Body of pancreas (tissue), 4 donors: ENCODE measurements at regions not wholly inside any gene's neighbourhood (a gene's known extent, or its start where the extent isn't known, plus 50 kb on each side); places are given as distances from the start of the nearest gene placed in this dataset.
A peak's percentile ranks its signal among the peaks of the same experiment; 100 is the strongest.

Experiments
- ATAC-seq: fragments of 150-250 bp; one replicate; pipeline ENCODE4 v1.9.1; 2016
- DNase-seq, 4 donors: peaks; one replicate each; pipeline ENCODE4 v3.0.0-alpha.2; 2019
- H3K27ac ChIP-seq, 4 donors: fragments of 200-600 bp; sonication (generic); 1 replicate in 3 of 4; 2 replicates in 1 of 4; pipeline versions ENCODE4 v1.5.1 to v1.6.1; 2016 to 2019; ENCODE audit warnings: mild to moderate bottlenecking in 1 of 4, mixed read lengths in 1 of 4, moderate library complexity in 1 of 4
- H3K27me3 ChIP-seq, 2 donors: fragments of 200-600 bp; sonication (generic); one replicate each; pipeline ENCODE4 v1.6.0; 2016; ENCODE audit warnings: mild to moderate bottlenecking in 1 of 2
- H3K36me3 ChIP-seq, 2 donors: fragments of 200-600 bp; sonication (generic); replicated peaks in 1 of 2; 2 replicates each; pipeline ENCODE4 v1.5.1; 2016; ENCODE audit warnings: low read depth in 2 of 2; ENCODE audit not compliant: insufficient read depth in 1 of 2
- H3K4me1 ChIP-seq: fragments of 200-600 bp; sonication (generic); one replicate; pipeline ENCODE4 v1.6.0; 2016
- H3K4me3 ChIP-seq, 2 donors: fragments of 200-600 bp; sonication (generic); 1 replicate in 1 of 2; 2 replicates in 1 of 2; pipeline ENCODE4 v1.5.1; 2016 to 2019
- H3K9me3 ChIP-seq, 3 donors: fragments of 200-600 bp; sonication (generic); 1 replicate in 2 of 3; 2 replicates in 1 of 3; pipeline ENCODE4 v1.5.1; 2016
- CTCF ChIP-seq, 7 experiments: fragments of 450-650 bp in 4 of 7; fragments of 200-600 bp in 3 of 7; sonication (generic) in 3 of 7; IDR thresholded peaks; one replicate each; pipeline ENCODE4 v1.5.1; 2016 to 2019; ENCODE audit warnings: antibody characterized with exemption in 7 of 7
- POLR2A ChIP-seq, 3 donors: fragments of 450-650 bp; IDR thresholded peaks; one replicate each; pipeline ENCODE4 v1.6.1; 2016; ENCODE audit warnings: antibody characterized with exemption in 3 of 3, mild to moderate bottlenecking in 2 of 3
- WGBS, 2 donors: methylation state at CpG; one replicate each; pipeline ENCODE4 v1.1.5; 2017; 5-methylcytosine and 5-hydroxymethylcytosine counted together
- intact Hi-C: fragments of 100-400 bp; cut with DNase I; formaldehyde crosslinking; loops from one replicate; pipeline ENCODE4 v1.15.1; 2023

GRCh38 chr3:64354956-64355355, 129.7 kb upstream of the PRICKLE2 start:
- Histone ChIP-seq H3K27ac (no peak overlapping the region), H3K9me3 (no peaks in the 10 kb centered on the region), H3K4me3 (no peak overlapping the region), H3K4me1 (no peaks in the 10 kb centered on the region), H3K27me3 (no peaks in the 10 kb centered on the region), H3K36me3 (no peaks in the 10 kb centered on the region)
- WGBS, 2 donors, result 75 to 83% methylated on average over 5 of the region's 5 CpGs
- ATAC-seq (no peak), DNase-seq (no peak)
- TF ChIP-seq CTCF (IDR thresholded peaks at IDR 0.05), result no peak
- TF ChIP-seq POLR2A (IDR thresholded peaks at IDR 0.05), result no peak
- intact Hi-C loops, result no loop called here

GRCh38 chr3:64354221-64354620, 129.0 kb upstream of the PRICKLE2 start:
- DNase-seq, result no peak
- no peak for ATAC-seq
- Histone ChIP-seq H3K27ac (no peak overlapping the region), H3K4me1 (no peaks in the 10 kb centered on the region), H3K4me3 (no peak overlapping the region), H3K36me3 (no peaks in the 10 kb centered on the region), H3K9me3 (no peaks in the 10 kb centered on the region), H3K27me3 (no peaks in the 10 kb centered on the region)
- TF ChIP-seq POLR2A (IDR thresholded peaks at IDR 0.05) (no peak), CTCF (IDR thresholded peaks at IDR 0.05) (no peak)
- intact Hi-C loops, result no loop called here
- 83 to 95% methylated on average over 5 of the region's 5 CpGs for WGBS, 2 donors

- 61 to 67% methylated on average over 6 of the region's 6 CpGs for WGBS, 2 donors
- intact Hi-C loops, result no loop called here
These were observed 128.0 kb upstream of the PRICKLE2 start for GRCh38 chr3:64353226-64353625.

GRCh38 chr3:64352639-64352992, 127.3 kb upstream of the PRICKLE2 start:
- DNase-seq (no peak), ATAC-seq (no peak)
- Histone ChIP-seq H3K9me3 (no peaks in the 10 kb centered on the region), H3K36me3 (no peaks in the 10 kb centered on the region), H3K27me3 (no peaks in the 10 kb centered on the region), H3K4me1 (no peaks in the 10 kb centered on the region), H3K27ac (no peak overlapping the region), H3K4me3 (no peak overlapping the region)
- TF ChIP-seq CTCF (IDR thresholded peaks at IDR 0.05), result no peak
- no peak for TF ChIP-seq POLR2A (IDR thresholded peaks at IDR 0.05)
- WGBS, 2 donors, result 75 to 95% methylated on average over 1 of the region's 1 CpG
- intact Hi-C loops, result no loop called here

More at GRCh38 chr3:64353226-64353625, 128.0 kb upstream of the PRICKLE2 start:
- Histone ChIP-seq H3K9me3 (no peaks in the 10 kb centered on the region), H3K36me3 (no peaks in the 10 kb centered on the region), H3K27me3 (no peaks in the 10 kb centered on the region), H3K4me3 (no peak overlapping the region), H3K27ac (no peak overlapping the region), H3K4me1 (no peaks in the 10 kb centered on the region)
- no peak for DNase-seq
- ATAC-seq, result no peak
- no peak for TF ChIP-seq CTCF (IDR thresholded peaks at IDR 0.05)
- no peak for TF ChIP-seq POLR2A (IDR thresholded peaks at IDR 0.05)

GRCh38 chr3:64351713-64352638, 126.7 kb upstream of the PRICKLE2 start:
- Histone ChIP-seq H3K27me3 (no peaks in the 10 kb centered on the region), H3K36me3 (no peaks in the 10 kb centered on the region), H3K9me3 (no peaks in the 10 kb centered on the region), H3K27ac (peak overlapping the region in 1 of 4 donors; percentile 28), H3K4me3 (no peak overlapping the region), H3K4me1 (no peaks in the 10 kb centered on the region)
- intact Hi-C loops, result no loop called here
- peak; percentile 43 for ATAC-seq
- peak; percentile 21 to 48 (median 37) for DNase-seq
- TF ChIP-seq POLR2A (IDR thresholded peaks at IDR 0.05) (no peak), CTCF (IDR thresholded peaks at IDR 0.05) (no peak)
- 74 to 75% methylated on average over 7 of the region's 7 CpGs for WGBS, 2 donors
